Ishikawa (cell line): ENCODE measurements at regions not wholly inside any gene's neighbourhood (a gene's known extent, or its start where the extent isn't known, plus 50 kb on each side); places are given as distances from the start of the nearest gene placed in this dataset.

Experiments
- CEBPB ChIP-seq: IDR thresholded peaks from 2 replicates; pipeline ENCODE4 v1.6.1; 2012
- CREB1 ChIP-seq: IDR thresholded peaks from 2 replicates; pipeline ENCODE4 v1.6.1; 2012; ENCODE audit warnings: low read depth
- EGR1 ChIP-seq: IDR thresholded peaks from 2 replicates; pipeline ENCODE4 v1.6.1; 2012
- EP300 ChIP-seq: IDR thresholded peaks from 2 replicates; pipeline ENCODE4 v1.6.1; 2012; ENCODE audit warnings: borderline replicate concordance
- FOXM1 ChIP-seq: IDR thresholded peaks from 2 replicates; pipeline ENCODE4 v1.6.1; 2012; ENCODE audit warnings: low read depth, borderline replicate concordance
- NFIC ChIP-seq: IDR thresholded peaks from 2 replicates; pipeline ENCODE4 v1.6.1; 2012
- RAD21 ChIP-seq: IDR thresholded peaks from 2 replicates; pipeline ENCODE4 v1.6.1; 2012; ENCODE audit warnings: low read depth
- TAF1 ChIP-seq: IDR thresholded peaks from 2 replicates; pipeline ENCODE4 v1.6.1; 2012; ENCODE audit warnings: low read depth, mild to moderate bottlenecking
- TCF12 ChIP-seq: IDR thresholded peaks from 2 replicates; pipeline ENCODE4 v1.6.1; 2012; ENCODE audit warnings: low read depth
- TEAD4 ChIP-seq: IDR thresholded peaks from 2 replicates; pipeline ENCODE4 v1.6.1; 2012
- YY1 ChIP-seq: IDR thresholded peaks from 2 replicates; pipeline ENCODE4 v1.6.1; 2012; ENCODE audit warnings: low read depth
- ZBTB7A ChIP-seq: IDR thresholded peaks from 2 replicates; pipeline ENCODE4 v1.6.1; 2012; ENCODE audit warnings: low read depth
- TF ChIP-seq, protein P1 (sequence below): IDR thresholded peaks from 2 replicates; pipeline ENCODE4 v1.6.1; 2012
- TF ChIP-seq, protein P2 (sequence below): IDR thresholded peaks from 2 replicates; pipeline ENCODE4 v1.6.1; 2012
- TF ChIP-seq, protein P3 (sequence below): IDR thresholded peaks from 2 replicates; pipeline ENCODE4 v1.6.1; 2012; ENCODE audit warnings: low read depth, mild to moderate bottlenecking

DNA sequence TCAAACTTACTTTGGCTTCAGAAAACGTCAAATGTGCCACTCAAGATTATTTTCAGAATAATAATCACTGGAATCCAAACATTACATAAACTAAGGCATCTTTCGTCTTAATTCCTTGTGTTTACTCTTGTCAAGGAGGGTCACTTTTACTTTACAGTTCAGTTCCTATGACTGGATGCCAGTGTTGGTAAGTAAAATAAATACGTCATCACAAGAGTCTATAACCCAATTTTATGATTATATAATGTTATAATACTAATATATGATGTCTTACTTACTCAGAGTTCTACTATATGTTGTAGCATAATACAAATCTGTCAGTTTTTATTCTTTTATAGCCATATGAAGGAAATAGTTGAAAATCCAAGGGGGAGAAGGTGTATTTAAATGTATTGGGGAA is 123.8 kb downstream of the GPR85 start:
- TF ChIP-seq CREB1 = no peak
- no peak for TF ChIP-seq TEAD4
- TF ChIP-seq, protein P1, sequence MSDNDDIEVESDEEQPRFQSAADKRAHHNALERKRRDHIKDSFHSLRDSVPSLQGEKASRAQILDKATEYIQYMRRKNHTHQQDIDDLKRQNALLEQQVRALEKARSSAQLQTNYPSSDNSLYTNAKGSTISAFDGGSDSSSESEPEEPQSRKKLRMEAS = no peak
- no peak for TF ChIP-seq CEBPB
- no peak for TF ChIP-seq ZBTB7A
- TF ChIP-seq, protein P2, sequence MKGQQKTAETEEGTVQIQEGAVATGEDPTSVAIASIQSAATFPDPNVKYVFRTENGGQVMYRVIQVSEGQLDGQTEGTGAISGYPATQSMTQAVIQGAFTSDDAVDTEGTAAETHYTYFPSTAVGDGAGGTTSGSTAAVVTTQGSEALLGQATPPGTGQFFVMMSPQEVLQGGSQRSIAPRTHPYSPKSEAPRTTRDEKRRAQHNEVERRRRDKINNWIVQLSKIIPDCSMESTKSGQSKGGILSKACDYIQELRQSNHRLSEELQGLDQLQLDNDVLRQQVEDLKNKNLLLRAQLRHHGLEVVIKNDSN = no peak
- no peak for TF ChIP-seq RAD21
- TF ChIP-seq NFIC = no peak
- TF ChIP-seq TCF12 = no peak
- no peak for TF ChIP-seq EP300
- TF ChIP-seq FOXM1 = no peak
- no peak for TF ChIP-seq TAF1
- TF ChIP-seq YY1 = no peak
- TF ChIP-seq, protein P3, sequence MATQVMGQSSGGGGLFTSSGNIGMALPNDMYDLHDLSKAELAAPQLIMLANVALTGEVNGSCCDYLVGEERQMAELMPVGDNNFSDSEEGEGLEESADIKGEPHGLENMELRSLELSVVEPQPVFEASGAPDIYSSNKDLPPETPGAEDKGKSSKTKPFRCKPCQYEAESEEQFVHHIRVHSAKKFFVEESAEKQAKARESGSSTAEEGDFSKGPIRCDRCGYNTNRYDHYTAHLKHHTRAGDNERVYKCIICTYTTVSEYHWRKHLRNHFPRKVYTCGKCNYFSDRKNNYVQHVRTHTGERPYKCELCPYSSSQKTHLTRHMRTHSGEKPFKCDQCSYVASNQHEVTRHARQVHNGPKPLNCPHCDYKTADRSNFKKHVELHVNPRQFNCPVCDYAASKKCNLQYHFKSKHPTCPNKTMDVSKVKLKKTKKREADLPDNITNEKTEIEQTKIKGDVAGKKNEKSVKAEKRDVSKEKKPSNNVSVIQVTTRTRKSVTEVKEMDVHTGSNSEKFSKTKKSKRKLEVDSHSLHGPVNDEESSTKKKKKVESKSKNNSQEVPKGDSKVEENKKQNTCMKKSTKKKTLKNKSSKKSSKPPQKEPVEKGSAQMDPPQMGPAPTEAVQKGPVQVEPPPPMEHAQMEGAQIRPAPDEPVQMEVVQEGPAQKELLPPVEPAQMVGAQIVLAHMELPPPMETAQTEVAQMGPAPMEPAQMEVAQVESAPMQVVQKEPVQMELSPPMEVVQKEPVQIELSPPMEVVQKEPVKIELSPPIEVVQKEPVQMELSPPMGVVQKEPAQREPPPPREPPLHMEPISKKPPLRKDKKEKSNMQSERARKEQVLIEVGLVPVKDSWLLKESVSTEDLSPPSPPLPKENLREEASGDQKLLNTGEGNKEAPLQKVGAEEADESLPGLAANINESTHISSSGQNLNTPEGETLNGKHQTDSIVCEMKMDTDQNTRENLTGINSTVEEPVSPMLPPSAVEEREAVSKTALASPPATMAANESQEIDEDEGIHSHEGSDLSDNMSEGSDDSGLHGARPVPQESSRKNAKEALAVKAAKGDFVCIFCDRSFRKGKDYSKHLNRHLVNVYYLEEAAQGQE = no peak
- TF ChIP-seq EGR1 = no peak

DNA sequence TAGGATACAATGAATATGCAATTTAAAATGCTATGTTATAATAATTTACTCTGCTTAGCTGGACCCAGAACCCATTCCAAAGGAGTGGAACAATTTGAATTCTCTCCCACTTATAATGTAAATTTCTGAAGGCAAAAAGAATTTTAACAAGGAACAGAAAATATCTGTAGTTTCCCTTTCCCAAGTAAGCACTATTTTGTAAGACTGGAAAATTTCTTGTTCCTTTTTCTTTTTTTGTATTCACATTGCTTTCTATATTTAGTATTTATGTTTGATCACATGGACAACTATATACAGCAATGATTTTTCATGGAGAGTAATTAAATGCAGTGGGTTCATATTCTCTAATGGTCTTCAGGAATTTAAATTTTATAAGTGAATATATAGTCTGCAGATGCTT is 127.4 kb downstream of the GPR85 start:
- no peak for TF ChIP-seq RAD21
- TF ChIP-seq TEAD4 = no peak
- no peak for TF ChIP-seq ZBTB7A
- TF ChIP-seq NFIC = no peak
- TF ChIP-seq TAF1 = no peak
- TF ChIP-seq EP300 = no peak
- TF ChIP-seq, protein P2 = no peak

DNA sequence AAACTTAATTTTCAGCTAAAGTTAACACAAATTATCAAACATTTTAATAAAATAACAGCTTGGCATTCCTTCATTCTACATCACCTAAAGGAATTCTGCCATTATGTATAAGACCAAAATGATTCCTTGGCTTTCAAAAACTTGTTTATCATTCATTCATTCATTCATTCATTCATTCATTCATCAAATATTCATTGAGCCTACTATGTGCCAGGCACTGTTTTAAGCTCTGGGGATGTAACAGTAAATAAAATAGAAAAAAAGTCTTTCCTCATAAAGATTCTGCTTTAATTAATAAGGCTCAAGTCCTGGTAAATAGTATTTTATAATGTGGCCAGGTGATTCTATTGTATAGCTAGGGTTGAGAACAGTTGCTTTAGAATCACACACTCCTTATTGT is 127.9 kb downstream of the GPR85 start:
- TF ChIP-seq NFIC = no peak
- no peak for TF ChIP-seq EGR1
- no peak for TF ChIP-seq EP300
- no peak for TF ChIP-seq FOXM1
- TF ChIP-seq RAD21 = no peak
- TF ChIP-seq YY1 = no peak
- TF ChIP-seq ZBTB7A = no peak
- TF ChIP-seq CEBPB = no peak
- no peak for TF ChIP-seq CREB1
- TF ChIP-seq, protein P3 = no peak
- no peak for TF ChIP-seq TCF12
- TF ChIP-seq, protein P1 = no peak
- TF ChIP-seq, protein P2 = no peak
- no peak for TF ChIP-seq TAF1
- TF ChIP-seq TEAD4 = no peak

- TF ChIP-seq EP300 = no peak
Observed at GRCh38 chr7:112957901-112958300, 128.7 kb downstream of the GPR85 start.

GRCh38 chr7:112951070-112951469 is 135.6 kb downstream of the GPR85 start:
- no peak for TF ChIP-seq EGR1
- TF ChIP-seq, protein P3 = no peak
- TF ChIP-seq FOXM1 = no peak
- TF ChIP-seq ZBTB7A = no peak
- TF ChIP-seq, protein P1 = no peak
- no peak for TF ChIP-seq NFIC
- TF ChIP-seq TCF12 = no peak
- TF ChIP-seq YY1 = no peak
- TF ChIP-seq EP300 = no peak
